Adrenal gland (tissue), 5 donors: ENCODE measurements at regions not wholly inside any gene's neighbourhood (a gene's known extent, or its start where the extent isn't known, plus 50 kb on each side); places are given as distances from the start of the nearest gene placed in this dataset.

Experiments used
- POLR2A ChIP-seq, 2 donors: fragments of 450-650 bp; IDR thresholded peaks; one replicate each; pipeline ENCODE4 v1.6.1; 2017; ENCODE audit warnings: antibody characterized with exemption in 2 of 2, mild to moderate bottlenecking in 2 of 2, moderate library complexity in 1 of 2
- TF ChIP-seq, protein P1 (sequence below), 6 experiments: fragments of 450-650 bp in 4 of 6; fragments of 200-600 bp in 2 of 6; sonication (generic) in 1 of 6; IDR thresholded peaks; 1 replicate in 5 of 6; 2 replicates in 1 of 6; pipeline versions ENCODE4 v1.5.1 to v1.8.0; 2016 to 2021; ENCODE audit warnings: antibody characterized with exemption in 6 of 6, mild to moderate bottlenecking in 2 of 6, moderate library complexity in 1 of 6
- donor health status: DM: no; HTN: no; CAD: no.

DNA sequence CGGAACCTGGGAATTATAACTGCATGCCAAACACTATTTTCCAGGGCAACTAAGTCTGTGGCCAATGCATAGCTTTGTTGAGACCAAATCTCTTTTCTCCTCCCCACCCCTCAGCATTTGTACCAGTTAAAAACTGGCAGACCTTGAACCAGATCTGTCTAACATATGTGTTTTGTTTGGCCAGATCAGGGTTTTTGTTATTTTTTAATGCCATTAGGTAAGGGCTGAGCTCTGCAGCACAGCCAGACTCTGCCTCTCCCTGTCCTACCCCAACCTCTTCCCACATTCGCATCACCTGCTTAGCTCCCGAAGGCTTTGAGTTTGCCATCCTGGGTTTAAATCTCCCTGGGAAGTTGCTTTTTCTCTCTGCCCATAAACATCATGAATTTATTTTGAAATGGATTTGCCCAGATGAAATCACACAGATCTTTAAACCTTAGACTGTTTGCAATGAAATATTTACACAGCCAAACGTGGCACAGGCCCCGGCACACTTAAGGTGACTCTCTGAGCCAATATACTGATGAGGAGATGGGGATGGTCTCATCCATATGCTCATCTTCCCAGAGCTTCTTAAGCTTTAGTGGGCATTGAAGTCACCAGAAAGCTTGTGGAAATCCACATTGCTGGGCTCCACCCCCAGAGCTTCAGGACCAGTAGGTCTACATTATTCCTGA lies 54.0 kb upstream of the ALDH1B1 start:
- TF ChIP-seq, protein P1, sequence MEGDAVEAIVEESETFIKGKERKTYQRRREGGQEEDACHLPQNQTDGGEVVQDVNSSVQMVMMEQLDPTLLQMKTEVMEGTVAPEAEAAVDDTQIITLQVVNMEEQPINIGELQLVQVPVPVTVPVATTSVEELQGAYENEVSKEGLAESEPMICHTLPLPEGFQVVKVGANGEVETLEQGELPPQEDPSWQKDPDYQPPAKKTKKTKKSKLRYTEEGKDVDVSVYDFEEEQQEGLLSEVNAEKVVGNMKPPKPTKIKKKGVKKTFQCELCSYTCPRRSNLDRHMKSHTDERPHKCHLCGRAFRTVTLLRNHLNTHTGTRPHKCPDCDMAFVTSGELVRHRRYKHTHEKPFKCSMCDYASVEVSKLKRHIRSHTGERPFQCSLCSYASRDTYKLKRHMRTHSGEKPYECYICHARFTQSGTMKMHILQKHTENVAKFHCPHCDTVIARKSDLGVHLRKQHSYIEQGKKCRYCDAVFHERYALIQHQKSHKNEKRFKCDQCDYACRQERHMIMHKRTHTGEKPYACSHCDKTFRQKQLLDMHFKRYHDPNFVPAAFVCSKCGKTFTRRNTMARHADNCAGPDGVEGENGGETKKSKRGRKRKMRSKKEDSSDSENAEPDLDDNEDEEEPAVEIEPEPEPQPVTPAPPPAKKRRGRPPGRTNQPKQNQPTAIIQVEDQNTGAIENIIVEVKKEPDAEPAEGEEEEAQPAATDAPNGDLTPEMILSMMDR (IDR thresholded peaks at IDR 0.05) = no peak
- TF ChIP-seq POLR2A (IDR thresholded peaks at IDR 0.05) = no peak
